Prostate gland (tissue), 2 donors: ENCODE measurements at regions not wholly inside any gene's neighbourhood (a gene's known extent, or its start where the extent isn't known, plus 50 kb on each side); places are given as distances from the start of the nearest gene placed in this dataset.

Experiments
- DNase-seq: peaks from one replicate; pipeline ENCODE4 v3.0.0-alpha.2; 2019; ENCODE audit warnings: low spot score
- H3K27ac ChIP-seq, 2 donors: fragments of 200-600 bp; sonication (generic); 2 replicates each; pipeline ENCODE4 v1.5.1; 2017 to 2019
- H3K27me3 ChIP-seq: fragments of 200-600 bp; sonication (generic); replicated peaks from 2 replicates; pipeline ENCODE4 v1.5.1; 2019; ENCODE audit not compliant: insufficient read depth
- H3K36me3 ChIP-seq, 2 donors: fragments of 200-600 bp; sonication (generic); 1 replicate in 1 of 2; 2 replicates in 1 of 2; pipeline versions ENCODE4 v1.5.1 to v1.8.1; 2017 to 2019
- H3K4me1 ChIP-seq: fragments of 200-600 bp; sonication (generic); replicated peaks from 2 replicates; pipeline ENCODE4 v1.5.1; 2019
- H3K4me3 ChIP-seq, 2 donors: fragments of 200-600 bp; sonication (generic); 2 replicates each; pipeline ENCODE4 v1.5.1; 2017 to 2019
- H3K9me3 ChIP-seq: fragments of 200-600 bp; sonication (generic); 2 replicates; pipeline ENCODE4 v1.5.1; 2017
- POLR2A ChIP-seq: fragments of 450-650 bp; IDR thresholded peaks from one replicate; pipeline ENCODE4 v1.6.1; 2016; ENCODE audit warnings: antibody characterized with exemption, mild to moderate bottlenecking
- POLR2AphosphoS5 ChIP-seq: sonication (generic); formaldehyde crosslinking; IDR thresholded peaks from one replicate; pipeline ENCODE4 v1.6.1; 2017; ENCODE audit warnings: antibody characterized with exemption
- WGBS: methylation state at CpG from one replicate; pipeline ENCODE4 v1.1.5; 2018; 5-methylcytosine and 5-hydroxymethylcytosine counted together
- intact Hi-C: fragments of 100-400 bp; cut with DNase I; formaldehyde crosslinking; loops from one replicate; pipeline ENCODE4 v1.14.2; 2022
- TF ChIP-seq, protein P1 (sequence below), 4 experiments: fragments of 200-600 bp in 2 of 4; fragments of 450-650 bp in 2 of 4; sonication (generic) in 2 of 4; IDR thresholded peaks; 1 replicate in 3 of 4; 2 replicates in 1 of 4; pipeline ENCODE4 v1.5.1; 2016 to 2019; ENCODE audit warnings: antibody characterized with exemption in 4 of 4, mild to moderate bottlenecking in 2 of 4, moderate library complexity in 2 of 4

- H3K27me3 ChIP-seq, result no peaks in the 10 kb centered on the region
- DNase-seq, result no peak
- WGBS, result 91% methylated on average over 6 of the region's 6 CpGs
- intact Hi-C loops, result no loop called here
- H3K9me3 ChIP-seq, result no peaks in the 10 kb centered on the region
- H3K27ac ChIP-seq, result no peak overlapping the region
- H3K4me1 ChIP-seq, result no peaks in the 10 kb centered on the region
- TF ChIP-seq, protein P1, sequence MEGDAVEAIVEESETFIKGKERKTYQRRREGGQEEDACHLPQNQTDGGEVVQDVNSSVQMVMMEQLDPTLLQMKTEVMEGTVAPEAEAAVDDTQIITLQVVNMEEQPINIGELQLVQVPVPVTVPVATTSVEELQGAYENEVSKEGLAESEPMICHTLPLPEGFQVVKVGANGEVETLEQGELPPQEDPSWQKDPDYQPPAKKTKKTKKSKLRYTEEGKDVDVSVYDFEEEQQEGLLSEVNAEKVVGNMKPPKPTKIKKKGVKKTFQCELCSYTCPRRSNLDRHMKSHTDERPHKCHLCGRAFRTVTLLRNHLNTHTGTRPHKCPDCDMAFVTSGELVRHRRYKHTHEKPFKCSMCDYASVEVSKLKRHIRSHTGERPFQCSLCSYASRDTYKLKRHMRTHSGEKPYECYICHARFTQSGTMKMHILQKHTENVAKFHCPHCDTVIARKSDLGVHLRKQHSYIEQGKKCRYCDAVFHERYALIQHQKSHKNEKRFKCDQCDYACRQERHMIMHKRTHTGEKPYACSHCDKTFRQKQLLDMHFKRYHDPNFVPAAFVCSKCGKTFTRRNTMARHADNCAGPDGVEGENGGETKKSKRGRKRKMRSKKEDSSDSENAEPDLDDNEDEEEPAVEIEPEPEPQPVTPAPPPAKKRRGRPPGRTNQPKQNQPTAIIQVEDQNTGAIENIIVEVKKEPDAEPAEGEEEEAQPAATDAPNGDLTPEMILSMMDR (IDR thresholded peaks at IDR 0.05), result no peak
- TF ChIP-seq POLR2A, result no peak
- TF ChIP-seq POLR2AphosphoS5, result no peak
- H3K4me3 ChIP-seq, result no peak overlapping the region
- H3K36me3 ChIP-seq, result no peaks in the 10 kb centered on the region
These were observed 753.2 kb downstream of the TLR4 start for GRCh38 chr9:118457171-118458000.

GRCh38 chr9:118459913-118460312 is 755.7 kb downstream of the TLR4 start:
- Histone ChIP-seq H3K9me3 (no peaks in the 10 kb centered on the region), H3K4me3 (no peak overlapping the region), H3K4me1 (no peaks in the 10 kb centered on the region), H3K36me3 (no peaks in the 10 kb centered on the region), H3K27me3 (no peaks in the 10 kb centered on the region), H3K27ac (no peak overlapping the region)
- DNase-seq, result no peak
- intact Hi-C loops, result no loop called here
- WGBS, result 43% methylated on average over 2 of the region's 2 CpGs
- TF ChIP-seq POLR2AphosphoS5 (no peak), POLR2A (no peak)
- TF ChIP-seq, protein P1 (IDR thresholded peaks at IDR 0.05), result no peak

- no peaks in the 10 kb centered on the region for H3K9me3 ChIP-seq
- TF ChIP-seq, protein P1 (IDR thresholded peaks at IDR 0.05), result no peak
- no peak for TF ChIP-seq POLR2AphosphoS5
- TF ChIP-seq POLR2A, result no peak
- no peaks in the 10 kb centered on the region for H3K27me3 ChIP-seq
- H3K27ac ChIP-seq, result no peak overlapping the region
- no peaks in the 10 kb centered on the region for H3K4me1 ChIP-seq
- intact Hi-C loops, result no loop called here
- 80% methylated on average over 1 of the region's 1 CpG for WGBS
- H3K4me3 ChIP-seq, result no peak overlapping the region
- no peaks in the 10 kb centered on the region for H3K36me3 ChIP-seq
- no peak for DNase-seq
These were observed 759.2 kb downstream of the TLR4 start for GRCh38 chr9:118463419-118463818.

GRCh38 chr9:118473521-118473920 is 769.3 kb downstream of the TLR4 start:
- Histone ChIP-seq H3K4me3 (no peak overlapping the region), H3K9me3 (no peaks in the 10 kb centered on the region), H3K27me3 (no peaks in the 10 kb centered on the region), H3K4me1 (no peaks in the 10 kb centered on the region), H3K27ac (no peak overlapping the region), H3K36me3 (no peaks in the 10 kb centered on the region)
- no peak for TF ChIP-seq POLR2AphosphoS5
- TF ChIP-seq, protein P1 (IDR thresholded peaks at IDR 0.05), result no peak
- no peak for TF ChIP-seq POLR2A
- intact Hi-C loops, result no loop called here
- no peak for DNase-seq
- 83% methylated on average over 1 of the region's 1 CpG for WGBS

DNA sequence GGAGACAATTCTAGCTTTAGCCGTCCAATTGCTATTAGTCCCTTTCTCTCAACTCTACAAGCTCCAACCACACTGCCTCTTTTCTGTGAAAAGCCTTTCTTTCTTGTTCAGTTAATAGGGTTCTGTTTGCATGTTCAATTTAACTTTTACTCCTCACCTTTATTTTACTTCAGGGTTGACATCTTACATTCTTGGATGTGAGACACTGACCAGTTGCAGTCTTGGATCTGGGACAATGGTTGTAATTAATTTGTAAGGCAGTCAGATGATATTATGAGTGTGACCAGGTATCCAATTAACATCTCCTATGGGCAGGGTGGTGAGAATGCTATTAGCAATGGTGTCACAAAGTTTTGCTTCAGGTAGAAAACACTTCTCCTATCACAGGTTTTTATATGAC is 774.5 kb downstream of the TLR4 start:
- WGBS, result 100% methylated on average over 1 of the region's 1 CpG
- intact Hi-C loops, result no loop called here

More for the DNA sequence above, 774.5 kb downstream of the TLR4 start:
- Histone ChIP-seq H3K9me3 (no peaks in the 10 kb centered on the region), H3K4me1 (no peaks in the 10 kb centered on the region), H3K27me3 (no peaks in the 10 kb centered on the region), H3K4me3 (no peak overlapping the region), H3K36me3 (no peaks in the 10 kb centered on the region), H3K27ac (no peak overlapping the region)
- TF ChIP-seq POLR2AphosphoS5, result no peak
- DNase-seq, result no peak
